Fibroblast of lung (primary cell): ENCODE measurements at regions not wholly inside any gene's neighbourhood (a gene's known extent, or its start where the extent isn't known, plus 50 kb on each side); places are given as distances from the start of the nearest gene placed in this dataset.

ENCODE experiments used
- EZH2 ChIP-seq: IDR thresholded peaks from 2 replicates; pipeline ENCODE4 v1.5.1; 2012; ENCODE audit warnings: low read length, control low read depth, mild to moderate bottlenecking; ENCODE audit errors: missing control alignments
- TF ChIP-seq, protein P1 (sequence below), 2 donors: IDR thresholded peaks in 1 of 2; conservative IDR thresholded peaks in 1 of 2; 1 replicate in 1 of 2; 2 replicates in 1 of 2; pipeline ENCODE4 v1.5.1; 2011 to 2012; ENCODE audit warnings: low read length in 2 of 2, control low read depth in 1 of 2, inconsistent platforms in 1 of 2, low read depth in 1 of 2, mild to moderate bottlenecking in 1 of 2

DNA sequence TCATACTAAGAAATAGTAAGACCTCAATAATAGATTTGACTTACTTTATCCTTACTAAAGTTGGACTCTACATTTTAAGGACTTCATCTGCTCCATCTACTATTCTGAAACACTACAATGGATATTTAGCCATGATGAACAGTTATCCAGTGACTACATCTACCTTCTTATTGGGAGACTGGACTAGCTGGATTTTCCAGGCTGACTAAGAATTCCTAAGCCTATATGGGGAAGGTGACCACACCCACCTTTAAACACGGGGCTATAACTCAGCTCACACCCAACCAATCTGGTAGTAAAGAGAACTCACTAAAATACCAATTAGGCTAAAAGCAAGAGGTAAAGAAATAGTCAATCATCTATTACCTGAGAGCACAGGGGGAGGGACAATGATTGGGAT, 1438.4 kb downstream of the TECRL start:
- TF ChIP-seq, protein P1, sequence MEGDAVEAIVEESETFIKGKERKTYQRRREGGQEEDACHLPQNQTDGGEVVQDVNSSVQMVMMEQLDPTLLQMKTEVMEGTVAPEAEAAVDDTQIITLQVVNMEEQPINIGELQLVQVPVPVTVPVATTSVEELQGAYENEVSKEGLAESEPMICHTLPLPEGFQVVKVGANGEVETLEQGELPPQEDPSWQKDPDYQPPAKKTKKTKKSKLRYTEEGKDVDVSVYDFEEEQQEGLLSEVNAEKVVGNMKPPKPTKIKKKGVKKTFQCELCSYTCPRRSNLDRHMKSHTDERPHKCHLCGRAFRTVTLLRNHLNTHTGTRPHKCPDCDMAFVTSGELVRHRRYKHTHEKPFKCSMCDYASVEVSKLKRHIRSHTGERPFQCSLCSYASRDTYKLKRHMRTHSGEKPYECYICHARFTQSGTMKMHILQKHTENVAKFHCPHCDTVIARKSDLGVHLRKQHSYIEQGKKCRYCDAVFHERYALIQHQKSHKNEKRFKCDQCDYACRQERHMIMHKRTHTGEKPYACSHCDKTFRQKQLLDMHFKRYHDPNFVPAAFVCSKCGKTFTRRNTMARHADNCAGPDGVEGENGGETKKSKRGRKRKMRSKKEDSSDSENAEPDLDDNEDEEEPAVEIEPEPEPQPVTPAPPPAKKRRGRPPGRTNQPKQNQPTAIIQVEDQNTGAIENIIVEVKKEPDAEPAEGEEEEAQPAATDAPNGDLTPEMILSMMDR (conservative IDR thresholded peaks at IDR 0.05 in 1 of 2, IDR thresholded peaks at IDR 0.05 in 1 of 2; ENCODE audit: low read depth in 1 of 2, low read length in 2 of 2) = no peak
- no peak for TF ChIP-seq EZH2
